Inflammatory macrophage treated with lipopolysaccharide for 1 hour (primary cell): ENCODE measurements at regions not wholly inside any gene's neighbourhood (a gene's known extent, or its start where the extent isn't known, plus 50 kb on each side); places are given as distances from the start of the nearest gene placed in this dataset.

Experiments
- DNase-seq, 2 donors: peaks; one replicate each; pipeline ENCODE4 v3.0.0-alpha.2; 2020 to 2022

- DNase-seq, result no peak
Observed at GRCh38 chr11:106413222-106413621, 335.8 kb downstream of the AASDHPPT start.

- no peak for DNase-seq
Observed at GRCh38 chr11:106415510-106415909, 338.0 kb downstream of the AASDHPPT start.

DNA sequence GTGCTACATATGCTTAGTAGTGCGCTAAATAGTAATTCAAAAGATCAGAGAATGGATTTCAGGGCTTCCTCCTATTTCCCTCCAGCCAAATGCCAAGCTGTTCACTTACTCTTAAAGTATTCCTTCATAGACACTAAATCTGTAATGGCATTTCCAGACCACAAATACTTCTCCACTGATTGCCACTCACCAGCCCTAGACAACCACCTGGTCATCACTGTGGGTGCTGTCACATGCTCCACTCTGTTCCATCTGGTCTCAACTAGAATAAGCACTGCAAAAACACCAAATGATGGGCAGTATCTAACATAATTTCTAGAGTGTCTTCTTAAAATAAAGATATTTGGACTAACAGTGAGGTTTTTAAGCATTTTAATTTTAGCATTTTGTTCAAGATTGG lies 341.3 kb downstream of the AASDHPPT start:
- no peak for DNase-seq

- DNase-seq, result no peak
Observed at GRCh38 chr11:106420048-106420665, 342.7 kb downstream of the AASDHPPT start.

DNA sequence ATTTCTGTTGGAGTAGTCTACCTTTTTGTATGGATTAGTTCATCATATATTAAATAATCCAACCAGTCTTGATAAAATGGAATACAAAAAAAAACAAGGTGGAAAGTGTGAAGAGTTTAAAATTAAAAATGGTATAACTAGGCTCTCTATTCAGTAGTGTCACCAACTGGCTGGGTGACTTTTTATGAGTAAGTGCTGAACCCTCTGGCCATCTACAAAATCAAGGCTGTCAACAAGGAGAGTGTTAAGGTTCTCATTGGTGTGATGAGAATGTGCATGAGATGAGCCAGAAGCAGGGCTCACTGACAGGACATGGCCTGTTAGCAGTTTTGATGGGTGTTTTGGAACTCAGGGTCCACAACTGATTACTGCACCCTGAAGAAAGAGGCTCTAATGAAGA lies 343.2 kb downstream of the AASDHPPT start:
- no peak for DNase-seq

GRCh38 chr11:106421676-106422292 lies 344.3 kb downstream of the AASDHPPT start:
- DNase-seq, result no peak

GRCh38 chr11:106422583-106422982 lies 345.1 kb downstream of the AASDHPPT start:
- no peak for DNase-seq

- DNase-seq, result no peak
Observed at GRCh38 chr11:106424111-106424510, 346.6 kb downstream of the AASDHPPT start.

DNA sequence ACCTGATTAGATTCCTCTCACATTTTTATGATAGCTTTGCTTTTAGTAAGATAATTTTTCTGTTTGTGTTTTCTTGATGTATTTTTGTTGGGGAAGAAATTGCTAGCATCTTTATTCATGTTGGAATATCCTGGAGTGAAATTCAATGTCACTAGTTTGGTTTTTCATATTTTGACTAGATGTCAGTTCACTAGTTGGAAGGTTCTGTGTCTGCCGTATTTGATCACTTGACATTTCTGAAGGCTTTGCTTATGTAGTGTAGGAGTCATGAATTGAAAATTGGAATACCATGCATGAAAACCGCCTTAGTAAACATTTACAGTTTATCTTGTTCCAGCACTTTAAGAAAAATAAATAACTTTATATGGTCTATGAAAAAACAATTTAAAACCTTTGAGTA lies 348.4 kb downstream of the AASDHPPT start:
- DNase-seq, result no peak

DNA sequence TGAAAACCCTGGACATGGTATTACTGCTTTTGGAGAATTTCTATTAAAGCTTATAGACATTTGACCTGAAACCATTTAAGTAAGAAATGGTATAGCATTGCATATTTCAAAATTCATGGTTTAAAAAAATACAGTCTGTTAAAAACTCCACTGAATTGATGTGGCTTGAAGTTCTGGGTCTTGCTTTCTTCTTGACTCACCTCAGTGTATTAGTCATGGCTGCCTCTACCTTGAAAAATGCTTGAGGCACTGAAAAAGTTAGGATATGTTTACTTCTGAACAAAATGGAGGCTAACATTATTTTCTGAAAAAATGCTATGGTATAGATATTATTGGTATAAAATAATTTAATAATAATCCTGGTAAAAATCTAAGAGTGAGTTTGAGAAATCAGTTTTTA lies 349.2 kb downstream of the AASDHPPT start:
- no peak for DNase-seq

DNA sequence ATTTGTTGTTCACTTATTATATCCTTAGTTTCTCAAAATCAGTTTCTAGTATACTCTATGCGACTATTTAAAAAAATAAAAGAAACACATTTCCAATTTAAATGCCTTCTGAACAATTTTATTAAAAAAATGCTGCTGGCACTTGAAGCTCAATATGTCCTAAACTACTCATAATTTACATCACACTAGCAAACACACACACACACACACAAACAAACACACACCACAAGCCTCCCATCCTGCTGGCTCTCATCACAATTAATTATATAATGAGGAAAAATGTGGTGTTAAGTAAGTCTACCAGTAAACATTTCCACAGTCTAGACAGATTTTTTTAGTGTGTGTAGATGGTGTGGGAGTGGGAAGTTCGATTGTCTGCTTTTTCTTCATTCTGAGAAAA lies 350.3 kb downstream of the AASDHPPT start:
- DNase-seq, result no peak

DNA sequence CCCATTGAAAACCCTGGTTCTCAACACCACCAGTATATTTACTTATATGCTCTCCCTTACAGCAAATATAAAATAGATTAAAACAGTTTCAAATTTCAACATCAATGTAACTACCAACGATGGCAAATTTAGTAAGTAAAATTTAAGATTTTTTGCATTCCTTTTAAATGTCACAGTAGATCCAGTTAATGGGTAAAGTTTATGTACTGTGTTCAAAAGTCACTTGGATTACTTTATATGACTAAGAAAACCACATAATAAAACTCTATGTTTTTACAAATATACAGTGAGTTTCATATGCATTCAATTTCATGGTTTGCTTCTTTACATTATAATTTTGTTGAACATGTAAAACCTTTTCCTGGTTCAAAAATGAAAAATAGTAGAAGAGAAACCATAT lies 364.6 kb downstream of the AASDHPPT start:
- no peak for DNase-seq

- no peak for DNase-seq
Observed at GRCh38 chr11:106446302-106446701, 368.8 kb downstream of the AASDHPPT start.

GRCh38 chr11:106446955-106447354 lies 369.5 kb downstream of the AASDHPPT start:
- DNase-seq, result no peak

GRCh38 chr11:106447631-106448191 lies 370.2 kb downstream of the AASDHPPT start:
- DNase-seq, result no peak

DNA sequence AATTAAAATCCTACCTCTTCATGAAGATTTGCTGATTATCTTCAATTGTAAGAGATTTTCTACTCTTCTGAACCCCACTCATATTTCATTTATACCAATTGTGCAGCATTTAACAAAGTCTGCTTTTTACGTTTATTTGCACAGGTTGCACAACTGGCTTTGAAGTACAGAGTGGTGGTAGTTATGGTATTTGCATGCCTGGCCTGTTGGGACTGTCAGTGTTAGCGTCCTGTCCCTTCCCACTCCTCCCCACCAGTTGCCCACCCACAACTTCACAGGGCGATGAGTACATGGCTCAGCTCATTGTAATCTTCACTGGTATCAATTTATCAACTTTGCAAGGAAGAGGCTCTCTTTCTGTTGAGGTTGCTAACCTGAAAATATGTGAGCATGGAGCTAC lies 372.3 kb downstream of the AASDHPPT start:
- no peak for DNase-seq

DNA sequence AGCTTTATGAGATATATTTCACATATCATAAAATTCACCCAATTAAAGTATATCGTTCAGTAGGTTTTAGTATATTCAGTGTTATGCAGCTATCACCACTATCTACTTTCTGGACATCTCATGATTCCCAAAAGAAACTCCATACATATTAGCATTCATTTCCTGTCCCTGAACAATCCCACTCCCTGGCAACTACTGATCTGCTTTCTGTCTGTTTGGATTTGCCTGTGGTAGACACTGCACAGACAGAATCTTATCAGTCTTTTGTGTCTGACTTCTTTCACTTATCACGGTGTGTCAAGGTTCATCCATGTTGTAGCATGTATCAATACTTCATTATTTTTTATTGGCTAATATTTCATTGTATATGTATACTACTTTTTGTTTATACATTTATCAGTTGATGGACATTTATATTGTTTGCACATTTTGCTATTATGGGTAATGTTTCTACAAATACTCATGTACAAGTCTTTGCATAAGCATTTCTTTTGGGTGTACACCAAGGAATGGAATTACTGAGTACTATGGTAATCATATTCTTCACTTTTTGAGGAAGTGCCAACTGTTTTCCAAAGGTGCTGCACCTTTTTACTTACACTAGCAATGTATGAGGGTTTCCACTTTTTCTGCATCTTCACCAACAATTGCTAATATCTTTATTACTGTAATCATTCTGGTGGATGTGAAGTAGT lies 373.9 kb downstream of the AASDHPPT start:
- DNase-seq, result no peak

DNA sequence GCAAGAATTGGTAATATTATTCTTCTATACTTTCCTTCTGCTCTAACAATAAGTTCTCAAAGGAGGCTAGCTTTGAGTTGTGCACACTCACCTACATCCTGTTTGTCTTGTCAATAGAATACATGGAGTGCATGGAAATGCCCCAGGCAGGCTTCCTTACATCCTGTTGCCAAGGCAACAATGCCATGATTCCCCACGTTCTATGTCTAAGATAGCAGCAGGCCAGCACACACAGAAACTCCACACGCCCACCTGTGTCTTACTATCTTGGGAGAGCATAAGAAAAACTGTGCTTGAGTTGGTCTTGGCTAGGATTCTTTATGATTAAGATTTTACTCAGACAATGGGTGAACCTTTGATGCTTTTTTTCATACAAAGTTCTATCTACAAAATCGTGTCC lies 379.2 kb downstream of the AASDHPPT start:
- DNase-seq, result no peak

DNA sequence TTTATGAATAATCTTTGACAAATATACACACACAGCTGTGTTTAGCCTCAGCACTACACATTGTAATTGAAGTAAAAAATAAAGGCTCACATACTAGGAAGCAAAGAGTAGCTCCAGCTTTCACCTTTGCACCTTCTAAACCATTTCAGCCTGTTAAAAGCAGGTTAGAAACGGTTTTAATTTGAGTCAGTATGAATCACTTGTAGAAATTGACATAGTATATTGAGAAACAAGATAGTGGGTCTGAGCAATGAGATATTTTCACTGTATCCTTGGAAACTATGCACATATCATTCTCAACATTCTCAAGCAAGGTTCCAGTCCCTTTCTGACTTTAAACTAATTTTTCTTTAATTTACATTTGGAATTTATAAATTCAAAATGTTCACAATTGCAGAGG lies 380.3 kb downstream of the AASDHPPT start:
- no peak for DNase-seq

DNA sequence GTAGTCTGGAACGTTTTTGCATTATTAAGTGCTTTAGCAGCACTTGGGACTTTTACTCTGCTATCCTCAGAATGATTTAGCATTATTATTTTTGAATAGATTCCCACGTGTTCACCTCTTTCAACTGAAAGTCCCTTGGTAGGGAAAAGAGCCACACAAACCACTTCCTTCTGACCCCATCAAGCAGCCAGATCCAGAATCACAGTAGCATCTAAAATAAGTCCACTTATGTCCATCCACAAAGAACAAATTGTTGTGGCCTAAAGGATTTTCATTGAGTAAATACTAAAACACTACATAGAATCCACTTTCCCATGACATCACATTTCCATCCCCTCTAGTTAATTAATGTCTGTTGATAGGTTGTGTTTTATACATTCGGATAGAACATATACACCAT lies 381.7 kb downstream of the AASDHPPT start:
- DNase-seq, result no peak

DNA sequence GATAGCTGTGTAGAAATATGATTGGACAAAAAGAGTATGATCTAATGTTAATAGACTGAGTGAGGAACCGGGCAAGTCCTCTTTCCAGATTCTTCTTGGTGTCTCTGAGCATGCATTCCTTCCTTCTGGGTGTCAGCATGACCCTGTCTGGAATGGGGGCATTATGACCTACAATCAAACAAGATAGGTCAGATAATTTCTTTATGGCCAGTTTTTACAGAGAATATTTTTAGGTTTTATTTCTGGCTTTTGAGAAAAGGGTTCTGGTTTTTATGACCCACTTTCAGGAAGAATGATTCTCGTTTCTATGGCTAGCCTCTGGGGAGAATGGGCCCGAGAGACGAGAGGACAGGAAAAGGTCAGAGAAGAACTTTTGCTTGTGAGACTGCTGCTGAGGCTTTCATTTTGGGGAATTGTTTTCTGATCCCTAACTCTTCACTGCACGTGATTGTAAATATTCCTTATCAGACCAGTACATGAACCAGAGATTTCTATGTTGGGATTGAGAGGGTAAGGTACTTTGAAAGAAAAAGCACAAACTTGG lies 383.8 kb downstream of the AASDHPPT start:
- DNase-seq, result no peak

DNA sequence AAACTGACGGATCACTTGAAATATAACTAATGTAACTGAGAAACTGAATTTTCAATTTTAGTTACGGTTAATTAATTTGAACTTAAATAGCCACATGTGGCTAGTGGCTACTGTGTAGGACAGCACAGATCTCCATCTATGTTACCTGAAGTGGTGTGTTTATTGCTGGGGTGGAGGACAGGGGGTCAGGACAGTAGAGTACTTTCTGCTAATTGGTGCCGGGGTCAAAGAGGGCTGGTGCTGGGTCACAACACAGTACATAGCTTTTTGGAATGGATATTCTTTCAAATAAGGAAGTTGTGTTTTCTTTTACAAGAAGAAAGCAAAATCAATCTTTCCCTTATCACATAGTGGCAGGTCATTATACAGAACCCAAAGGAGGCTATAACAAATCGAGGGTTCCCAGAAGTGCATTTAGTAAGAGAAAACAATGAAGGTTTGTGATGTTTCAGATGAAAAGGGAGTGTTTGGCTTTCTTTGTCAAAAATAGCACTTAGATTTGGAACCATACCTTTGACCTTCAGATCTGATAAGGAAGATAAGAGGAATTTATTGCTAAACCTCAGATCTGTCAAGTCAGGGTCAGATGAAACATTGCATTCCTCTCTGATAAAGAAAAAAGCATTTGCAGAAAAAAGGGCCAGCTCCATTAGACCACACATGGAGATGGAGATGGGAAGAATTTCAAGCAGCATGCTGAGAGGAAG lies 384.5 kb downstream of the AASDHPPT start:
- no peak for DNase-seq

GRCh38 chr11:106463154-106463553 lies 385.7 kb downstream of the AASDHPPT start:
- no peak for DNase-seq
